ENCODE measurements at regions not wholly inside any gene's neighbourhood (a gene's known extent, or its start where the extent isn't known, plus 50 kb on each side); places are given as distances from the start of the nearest gene placed in this dataset.

- TF ChIP-seq EGR1 (IDR thresholded peaks at IDR 0.05; ENCODE audit: low read depth) (no peak), SRF (IDR thresholded peaks at IDR 0.05; ENCODE audit: low read depth) (no peak), FOSL1 (IDR thresholded peaks at IDR 0.05; ENCODE audit: low read depth) (no peak), ZFX (IDR thresholded peaks at IDR 0.05) (no peak), RAD21 (IDR thresholded peaks at IDR 0.05; ENCODE audit: low read depth) (no peak), POLR2A (IDR thresholded peaks at IDR 0.05; ENCODE audit: borderline replicate concordance, extremely low read depth, insufficient read depth, insufficient read length) (no peak), SP1 (IDR thresholded peaks at IDR 0.05; ENCODE audit: low read depth) (no peak), ELF1 (IDR thresholded peaks at IDR 0.05; ENCODE audit: borderline replicate concordance, low read depth) (no peak), JUND (IDR thresholded peaks at IDR 0.05) (no peak), EZH2 (IDR thresholded peaks at IDR 0.05) (no peak)
Measured at GRCh38 chr11:134504146-134504905, 92.3 kb upstream of the B3GAT1 start (continued).

DNA sequence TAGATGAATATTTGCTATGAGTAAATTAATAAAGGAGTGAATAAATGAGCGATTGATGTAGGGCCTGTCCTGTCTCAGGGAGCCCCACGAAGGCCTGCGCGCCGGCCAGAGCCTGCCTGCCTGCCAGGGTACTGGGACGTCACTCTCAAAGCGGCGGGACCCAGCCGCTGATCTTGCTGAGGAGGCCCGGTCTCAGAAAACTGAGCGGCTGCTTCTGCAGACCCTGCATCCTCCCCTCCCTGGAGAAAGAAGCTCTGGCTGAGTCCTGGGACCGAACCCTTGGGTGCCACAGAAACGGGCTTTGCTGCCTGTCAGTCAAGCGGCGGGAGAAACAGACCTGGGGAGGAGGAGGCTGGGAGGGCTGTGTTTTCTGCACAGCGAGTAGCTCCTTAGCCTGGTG is 91.6 kb upstream of the B3GAT1 start:
- Histone ChIP-seq H3K27me3 (ENCODE audit: insufficient read depth, low read length) (peaks cover 6% of the 10 kb centered on the region; the same call in 1 of the 2 replicates), H3K27ac (ENCODE audit: low read depth, low read length) (no peak overlapping the region), H3K79me2 (ENCODE audit: insufficient read depth, low read length) (no peaks in the 10 kb centered on the region), H3K4me3 (replicated peaks in 1 of 2; ENCODE audit: low read depth in 1 of 2, low read length in 2 of 2) (no peak overlapping the region), H3K4me1 (ENCODE audit: control insufficient read depth in 1 of 2, insufficient read depth in 2 of 2, low read length in 2 of 2) (no peaks in the 10 kb centered on the region), H4K20me1 (ENCODE audit: insufficient read depth) (no peaks in the 10 kb centered on the region), H3K36me3 (ENCODE audit: control insufficient read depth in 1 of 2, insufficient read depth in 2 of 2, low read length in 2 of 2) (no peaks in the 10 kb centered on the region), H2AFZ (ENCODE audit: low read depth, low read length, poor library complexity, severe bottlenecking) (no peak overlapping the region), H3K9ac (ENCODE audit: low read length) (no peak overlapping the region), H3K4me2 (ENCODE audit: low read length) (no peak overlapping the region), H3K9me3 (ENCODE audit: control insufficient read depth in 1 of 2, insufficient read depth in 1 of 2, low read depth in 1 of 2, low read length in 2 of 2) (no peaks in the 10 kb centered on the region), H3K9me2 (ENCODE audit: insufficient read depth) (no peaks in the 10 kb centered on the region)
- ATAC-seq = no peak
- DNase-seq (ENCODE audit: low read depth, low spot score) = no peak
- intact Hi-C loops (cut with micrococcal nuclease) = no loop called here
- ChIA-PET CTCF (no interaction called here), RAD21 (ENCODE audit: low non-redundant PET in 1 of 2, low total read pairs in 2 of 2, uncharacterized antibody in 2 of 2, unreplicated experiment in 2 of 2) (no interaction called here), POLR2A (no interaction called here)
- no peak for TF ChIP-seq JUND (IDR thresholded peaks at IDR 0.05)
- TF ChIP-seq TCF7L2 (IDR thresholded peaks at IDR 0.05; ENCODE audit: borderline replicate concordance, extremely low read depth, insufficient read depth, insufficient read length) = no peak
- no peak for TF ChIP-seq ZBTB33 (IDR thresholded peaks at IDR 0.05; ENCODE audit: extremely low read depth, insufficient replicate concordance, low read length)
- no peak for TF ChIP-seq SRF (IDR thresholded peaks at IDR 0.05; ENCODE audit: low read depth)
- no peak for TF ChIP-seq POLR2A (IDR thresholded peaks at IDR 0.05; ENCODE audit: borderline replicate concordance, extremely low read depth, insufficient read depth, insufficient read length)
- TF ChIP-seq, protein P1, sequence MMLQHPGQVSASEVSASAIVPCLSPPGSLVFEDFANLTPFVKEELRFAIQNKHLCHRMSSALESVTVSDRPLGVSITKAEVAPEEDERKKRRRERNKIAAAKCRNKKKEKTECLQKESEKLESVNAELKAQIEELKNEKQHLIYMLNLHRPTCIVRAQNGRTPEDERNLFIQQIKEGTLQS (IDR thresholded peaks at IDR 0.05) = no peak
- no peak for TF ChIP-seq EZH2phosphoT487 (IDR thresholded peaks at IDR 0.05; ENCODE audit: borderline replicate concordance)
- no peak for TF ChIP-seq ELF1 (IDR thresholded peaks at IDR 0.05; ENCODE audit: borderline replicate concordance, low read depth)
- TF ChIP-seq CEBPB (IDR thresholded peaks at IDR 0.05; ENCODE audit: low read depth) = no peak
- TF ChIP-seq, protein P2, sequence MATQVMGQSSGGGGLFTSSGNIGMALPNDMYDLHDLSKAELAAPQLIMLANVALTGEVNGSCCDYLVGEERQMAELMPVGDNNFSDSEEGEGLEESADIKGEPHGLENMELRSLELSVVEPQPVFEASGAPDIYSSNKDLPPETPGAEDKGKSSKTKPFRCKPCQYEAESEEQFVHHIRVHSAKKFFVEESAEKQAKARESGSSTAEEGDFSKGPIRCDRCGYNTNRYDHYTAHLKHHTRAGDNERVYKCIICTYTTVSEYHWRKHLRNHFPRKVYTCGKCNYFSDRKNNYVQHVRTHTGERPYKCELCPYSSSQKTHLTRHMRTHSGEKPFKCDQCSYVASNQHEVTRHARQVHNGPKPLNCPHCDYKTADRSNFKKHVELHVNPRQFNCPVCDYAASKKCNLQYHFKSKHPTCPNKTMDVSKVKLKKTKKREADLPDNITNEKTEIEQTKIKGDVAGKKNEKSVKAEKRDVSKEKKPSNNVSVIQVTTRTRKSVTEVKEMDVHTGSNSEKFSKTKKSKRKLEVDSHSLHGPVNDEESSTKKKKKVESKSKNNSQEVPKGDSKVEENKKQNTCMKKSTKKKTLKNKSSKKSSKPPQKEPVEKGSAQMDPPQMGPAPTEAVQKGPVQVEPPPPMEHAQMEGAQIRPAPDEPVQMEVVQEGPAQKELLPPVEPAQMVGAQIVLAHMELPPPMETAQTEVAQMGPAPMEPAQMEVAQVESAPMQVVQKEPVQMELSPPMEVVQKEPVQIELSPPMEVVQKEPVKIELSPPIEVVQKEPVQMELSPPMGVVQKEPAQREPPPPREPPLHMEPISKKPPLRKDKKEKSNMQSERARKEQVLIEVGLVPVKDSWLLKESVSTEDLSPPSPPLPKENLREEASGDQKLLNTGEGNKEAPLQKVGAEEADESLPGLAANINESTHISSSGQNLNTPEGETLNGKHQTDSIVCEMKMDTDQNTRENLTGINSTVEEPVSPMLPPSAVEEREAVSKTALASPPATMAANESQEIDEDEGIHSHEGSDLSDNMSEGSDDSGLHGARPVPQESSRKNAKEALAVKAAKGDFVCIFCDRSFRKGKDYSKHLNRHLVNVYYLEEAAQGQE (IDR thresholded peaks at IDR 0.05; ENCODE audit: low read depth) = no peak
- TF ChIP-seq CBX3 (IDR thresholded peaks at IDR 0.05; ENCODE audit: low read depth) = no peak
- no peak for TF ChIP-seq ZFX (IDR thresholded peaks at IDR 0.05)
- no peak for TF ChIP-seq FOSL1 (IDR thresholded peaks at IDR 0.05; ENCODE audit: low read depth)
- TF ChIP-seq, protein P3, sequence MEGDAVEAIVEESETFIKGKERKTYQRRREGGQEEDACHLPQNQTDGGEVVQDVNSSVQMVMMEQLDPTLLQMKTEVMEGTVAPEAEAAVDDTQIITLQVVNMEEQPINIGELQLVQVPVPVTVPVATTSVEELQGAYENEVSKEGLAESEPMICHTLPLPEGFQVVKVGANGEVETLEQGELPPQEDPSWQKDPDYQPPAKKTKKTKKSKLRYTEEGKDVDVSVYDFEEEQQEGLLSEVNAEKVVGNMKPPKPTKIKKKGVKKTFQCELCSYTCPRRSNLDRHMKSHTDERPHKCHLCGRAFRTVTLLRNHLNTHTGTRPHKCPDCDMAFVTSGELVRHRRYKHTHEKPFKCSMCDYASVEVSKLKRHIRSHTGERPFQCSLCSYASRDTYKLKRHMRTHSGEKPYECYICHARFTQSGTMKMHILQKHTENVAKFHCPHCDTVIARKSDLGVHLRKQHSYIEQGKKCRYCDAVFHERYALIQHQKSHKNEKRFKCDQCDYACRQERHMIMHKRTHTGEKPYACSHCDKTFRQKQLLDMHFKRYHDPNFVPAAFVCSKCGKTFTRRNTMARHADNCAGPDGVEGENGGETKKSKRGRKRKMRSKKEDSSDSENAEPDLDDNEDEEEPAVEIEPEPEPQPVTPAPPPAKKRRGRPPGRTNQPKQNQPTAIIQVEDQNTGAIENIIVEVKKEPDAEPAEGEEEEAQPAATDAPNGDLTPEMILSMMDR (IDR thresholded peaks at IDR 0.05 in 2 of 3, conservative IDR thresholded peaks at IDR 0.05 in 1 of 3; ENCODE audit: borderline replicate concordance in 1 of 3, insufficient read depth in 1 of 3, low read depth in 2 of 3, low read length in 2 of 3) = no peak
- BruUV-seq (replicated peaks) = no TSS peak

Data from HCT116 (cell line).